ENCODE measurements at regions not wholly inside any gene's neighbourhood (a gene's known extent, or its start where the extent isn't known, plus 50 kb on each side); places are given as distances from the start of the nearest gene placed in this dataset.

DNA sequence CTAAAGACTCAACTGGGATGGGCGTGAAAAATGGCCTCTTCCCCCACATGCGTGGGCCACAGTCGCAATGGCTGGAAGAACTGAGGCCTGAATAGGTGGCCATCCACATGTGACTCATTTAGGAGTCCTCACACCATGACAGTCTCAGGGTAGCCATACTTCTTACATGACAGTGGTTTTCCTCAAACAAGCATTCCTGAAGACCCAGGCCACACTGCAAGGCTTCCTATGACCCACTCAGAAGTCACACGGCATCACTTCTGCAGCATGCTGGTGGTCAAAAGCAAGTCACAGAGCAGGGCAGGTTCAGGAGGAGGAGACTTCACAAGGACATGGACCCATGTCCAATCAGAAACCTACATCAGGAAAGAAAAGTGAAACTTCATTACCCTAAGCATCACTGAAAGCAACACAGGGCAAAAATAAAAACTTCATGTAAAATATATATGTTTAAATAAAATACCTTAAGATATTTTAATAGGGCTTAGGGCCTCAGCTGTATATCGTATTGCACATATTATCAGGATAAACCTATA lies 257.1 kb downstream of the OPA1 start:
- no peak for DNase-seq (ENCODE audit: low spot score)

DNA sequence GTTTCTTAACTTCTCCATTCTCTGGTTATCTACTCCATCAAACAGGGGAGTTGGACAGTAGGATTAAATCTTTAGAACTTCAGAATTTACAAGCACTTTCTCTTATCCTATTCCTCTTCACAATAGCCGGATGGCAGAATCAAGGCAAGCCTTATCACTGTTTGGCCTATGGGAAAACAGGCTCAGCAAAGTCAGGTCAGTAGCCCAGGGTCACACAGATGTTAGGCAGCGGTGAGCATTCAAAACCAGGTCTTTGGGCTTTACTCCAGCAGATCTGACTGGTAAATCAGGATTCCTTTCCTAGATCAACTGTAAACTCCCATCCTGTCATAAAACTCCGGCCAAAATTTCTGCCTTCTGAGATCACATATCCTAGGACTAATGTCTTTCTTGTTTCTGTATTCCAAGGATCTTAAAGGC lies 258.4 kb downstream of the OPA1 start:
- DNase-seq (ENCODE audit: low spot score), result no peak

DNA sequence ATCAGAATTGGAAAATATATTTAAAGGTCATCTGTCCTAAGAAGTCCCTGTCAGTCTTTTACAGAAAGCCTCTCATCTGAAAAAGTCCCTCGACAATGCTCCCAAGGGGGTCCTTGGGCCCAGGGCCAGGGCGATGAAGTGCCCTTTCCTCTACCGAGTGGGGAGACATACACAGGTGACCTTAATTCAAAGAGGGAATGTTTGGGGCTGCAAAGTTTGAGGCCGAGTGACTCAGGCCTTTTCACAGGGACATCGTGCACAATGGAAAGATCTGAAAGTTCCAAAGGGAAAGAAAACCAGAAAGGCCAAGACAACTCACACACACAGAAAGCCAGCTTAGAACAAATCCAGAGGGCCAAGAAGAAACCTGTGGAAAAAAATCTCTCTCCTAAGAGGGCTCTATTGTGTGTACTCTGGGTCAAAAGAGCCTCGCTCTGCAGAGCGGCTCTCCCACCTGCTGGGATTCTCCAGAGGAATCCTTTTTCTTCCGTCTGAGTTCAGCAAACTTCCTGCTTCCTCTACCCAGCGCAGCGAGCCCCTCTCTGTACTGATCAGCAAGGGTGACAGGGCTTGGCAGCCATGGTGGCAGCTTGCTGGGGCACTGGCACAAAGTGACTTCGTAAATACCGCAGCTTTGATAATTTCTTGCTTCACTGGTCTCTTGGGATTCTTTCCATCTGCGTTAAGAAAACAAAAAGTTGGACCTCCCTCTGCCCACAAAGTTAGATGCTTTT lies 259.1 kb downstream of the OPA1 start:
- no peak for DNase-seq (ENCODE audit: low spot score)

DNA sequence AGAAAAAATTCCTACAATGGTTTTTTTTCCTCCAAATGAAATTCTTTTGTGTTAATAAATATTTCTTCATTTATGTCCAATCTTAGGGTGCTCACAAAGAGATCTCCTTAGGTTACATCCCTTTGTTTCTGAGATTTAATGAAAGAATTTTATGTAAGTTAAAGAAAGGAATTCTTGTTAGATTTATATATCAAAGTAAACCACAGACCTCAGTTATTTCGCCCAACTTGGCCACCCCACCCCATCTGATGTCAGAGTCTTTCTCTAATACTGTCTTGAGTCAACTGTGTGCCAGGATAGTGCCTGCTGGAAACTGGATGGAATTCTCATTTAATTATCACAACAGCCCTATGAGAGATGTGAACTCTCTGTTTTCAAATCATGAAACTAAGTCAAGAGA lies 259.9 kb downstream of the OPA1 start:
- no peak for DNase-seq (ENCODE audit: low spot score)

DNA sequence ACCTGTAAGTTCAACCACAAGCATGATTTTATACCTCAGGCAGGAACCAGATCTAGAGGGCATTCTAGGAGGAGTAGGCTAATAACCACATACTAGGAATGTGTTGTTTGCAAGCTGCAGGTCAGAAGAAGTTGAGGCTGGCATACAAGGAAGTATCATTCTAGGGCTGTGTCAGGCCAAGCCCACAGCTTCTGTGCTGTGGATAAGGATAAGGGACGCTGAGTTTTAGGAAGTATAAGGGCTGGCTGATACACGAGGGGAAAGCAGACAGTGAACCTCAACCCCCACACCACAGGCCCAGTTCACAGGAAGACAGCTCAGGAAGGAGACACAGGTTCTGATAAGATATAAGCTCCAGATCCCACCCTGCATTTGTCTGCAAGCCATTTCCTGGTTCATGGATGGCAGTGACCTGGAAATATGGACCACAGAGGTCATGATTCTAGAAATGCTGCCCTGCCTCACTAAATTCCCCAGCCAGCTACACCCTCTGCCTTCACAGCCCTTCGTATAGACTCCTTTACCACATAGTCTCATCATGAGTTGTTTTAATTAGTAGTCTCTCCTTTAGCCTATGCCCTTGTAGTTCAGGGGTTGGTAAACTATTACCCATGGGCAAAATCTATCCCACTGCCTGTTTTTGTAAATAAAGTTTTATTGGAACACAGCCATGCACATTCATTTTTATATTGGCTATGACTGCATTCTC lies 260.7 kb downstream of the OPA1 start:
- DNase-seq (ENCODE audit: low spot score), result no peak

DNA sequence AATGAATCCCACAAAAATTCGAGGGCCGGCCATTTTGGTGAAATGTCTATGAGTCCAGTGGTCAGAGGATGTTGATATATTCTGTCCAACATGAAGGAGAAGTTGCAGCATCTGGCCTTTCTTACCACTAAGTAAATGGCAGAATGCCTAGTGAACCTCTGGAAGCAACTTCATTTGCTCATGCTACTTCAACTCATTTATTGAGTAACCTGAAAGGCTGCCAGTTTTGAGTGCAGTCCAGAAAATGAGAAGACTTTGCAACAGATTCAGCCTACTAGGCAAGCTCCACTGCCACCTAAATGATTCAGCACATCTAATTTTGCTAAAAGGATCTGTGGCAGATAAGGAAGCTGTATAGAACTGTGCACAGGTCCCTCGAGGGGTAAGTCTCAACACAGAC lies 265.0 kb downstream of the OPA1 start:
- no peak for DNase-seq (ENCODE audit: low spot score)

DNA sequence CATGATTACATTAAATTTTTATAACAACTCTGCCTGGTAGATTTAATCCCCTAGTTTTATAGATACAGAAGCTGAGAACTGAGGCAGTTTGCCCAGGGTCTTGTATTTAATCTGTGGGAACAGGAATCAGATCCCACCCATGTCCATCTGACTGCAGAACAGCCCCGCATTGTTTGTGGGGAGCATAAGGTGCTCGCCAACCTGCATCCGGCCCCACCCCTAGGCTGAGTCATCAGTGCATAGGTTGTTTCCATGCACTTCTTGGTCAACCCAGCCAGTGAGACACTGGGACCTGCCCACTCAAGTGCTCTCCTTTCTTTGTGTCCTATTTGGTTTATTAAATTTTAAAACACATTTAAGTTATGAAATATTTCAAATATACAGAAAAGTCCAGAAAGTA lies 266.2 kb downstream of the OPA1 start:
- DNase-seq (ENCODE audit: low spot score), result no peak

DNA sequence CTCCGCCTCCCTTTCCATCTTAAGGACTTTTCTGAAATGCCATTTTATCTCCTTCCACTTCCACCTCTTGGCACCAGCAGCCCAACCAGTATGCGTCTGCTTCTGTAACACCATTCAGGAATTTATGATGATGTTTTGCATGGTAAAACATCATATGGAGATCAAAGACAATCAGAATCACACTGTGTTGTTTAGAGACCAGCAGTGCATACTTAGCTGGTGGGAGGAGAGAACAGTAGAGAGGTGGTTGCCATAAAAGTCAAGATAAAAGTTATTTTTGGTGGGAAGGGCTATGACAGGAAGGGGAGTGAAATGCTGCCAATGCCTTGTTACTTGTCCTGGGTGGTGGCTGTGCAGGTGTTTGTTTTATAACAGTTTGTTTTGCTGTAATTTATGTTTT lies 268.0 kb downstream of the OPA1 start:
- DNase-seq (ENCODE audit: low spot score), result no peak

DNA sequence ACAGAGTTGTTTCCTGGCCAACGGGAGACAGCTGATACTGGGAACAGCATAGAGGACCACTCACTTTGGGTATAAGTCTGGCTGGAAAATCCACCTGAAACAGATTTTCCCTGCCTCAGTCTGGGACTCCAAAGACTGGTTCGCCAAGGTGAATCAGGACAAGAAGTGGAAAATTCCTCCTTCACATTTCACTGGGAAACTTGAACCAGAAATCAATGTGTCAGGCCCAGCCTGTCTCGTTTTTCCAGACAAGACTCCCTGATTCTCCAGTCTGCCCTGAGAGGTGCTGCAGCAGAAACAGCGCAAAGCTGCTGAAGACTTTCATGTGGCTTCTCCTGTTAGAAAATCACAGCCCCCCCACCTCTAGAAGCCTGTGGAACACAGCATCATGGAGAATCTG lies 269.8 kb downstream of the OPA1 start:
- no peak for DNase-seq (ENCODE audit: low spot score)

DNA sequence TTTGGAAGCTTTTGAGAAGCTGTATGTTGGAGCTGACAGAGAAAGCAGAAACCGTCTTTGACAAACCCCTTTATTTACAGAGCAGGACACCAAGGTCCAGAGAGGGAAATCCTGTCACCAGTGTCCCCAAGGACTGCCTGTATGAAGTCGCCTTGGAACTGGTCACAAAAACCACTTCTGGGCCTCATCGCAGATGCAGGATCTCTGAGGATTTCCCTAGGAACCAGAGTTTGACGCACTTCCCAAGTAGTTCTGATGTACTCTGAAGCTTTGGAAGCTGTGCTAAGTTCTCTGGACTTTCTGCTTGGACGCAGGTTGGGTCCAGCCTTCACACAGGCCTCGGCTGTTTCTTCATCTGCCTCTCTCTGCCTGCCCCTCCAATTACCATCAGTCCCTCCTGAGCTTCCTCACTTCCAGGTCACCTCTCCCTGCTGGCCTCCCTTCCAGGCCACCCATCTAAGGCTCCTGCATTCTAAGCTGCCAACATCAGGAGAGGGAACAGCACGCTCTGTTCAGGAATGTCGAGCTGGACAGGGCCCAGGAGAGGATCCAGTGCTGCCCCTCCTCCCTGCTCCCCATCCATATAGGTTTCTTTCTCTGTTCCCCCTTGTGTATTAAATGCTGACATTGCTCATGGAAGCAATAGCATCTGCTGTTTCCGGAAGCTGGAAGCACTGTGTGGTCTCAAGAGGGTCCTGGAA lies 270.8 kb downstream of the OPA1 start:
- no peak for DNase-seq (ENCODE audit: low spot score)

DNA sequence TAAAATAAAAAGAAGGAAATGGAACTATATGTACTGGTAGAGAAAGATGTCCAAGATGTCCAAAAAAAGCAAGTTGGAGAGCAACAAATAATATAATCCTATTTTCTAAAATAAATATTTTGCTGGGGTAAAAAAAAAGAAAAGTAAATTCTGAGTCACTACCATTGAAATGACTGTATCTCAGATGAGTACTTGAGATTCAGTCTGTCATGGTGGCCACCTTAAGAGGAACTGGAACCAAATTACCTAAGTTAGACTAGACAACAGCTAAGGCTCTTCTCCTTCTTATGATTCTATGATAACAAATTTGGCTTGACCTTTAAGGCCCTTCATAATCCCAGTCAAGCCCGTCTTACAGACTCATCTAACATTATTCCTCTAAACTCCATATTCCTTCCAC lies 270.6 kb upstream of the HES1 start:
- no peak for DNase-seq (ENCODE audit: low spot score)

DNA sequence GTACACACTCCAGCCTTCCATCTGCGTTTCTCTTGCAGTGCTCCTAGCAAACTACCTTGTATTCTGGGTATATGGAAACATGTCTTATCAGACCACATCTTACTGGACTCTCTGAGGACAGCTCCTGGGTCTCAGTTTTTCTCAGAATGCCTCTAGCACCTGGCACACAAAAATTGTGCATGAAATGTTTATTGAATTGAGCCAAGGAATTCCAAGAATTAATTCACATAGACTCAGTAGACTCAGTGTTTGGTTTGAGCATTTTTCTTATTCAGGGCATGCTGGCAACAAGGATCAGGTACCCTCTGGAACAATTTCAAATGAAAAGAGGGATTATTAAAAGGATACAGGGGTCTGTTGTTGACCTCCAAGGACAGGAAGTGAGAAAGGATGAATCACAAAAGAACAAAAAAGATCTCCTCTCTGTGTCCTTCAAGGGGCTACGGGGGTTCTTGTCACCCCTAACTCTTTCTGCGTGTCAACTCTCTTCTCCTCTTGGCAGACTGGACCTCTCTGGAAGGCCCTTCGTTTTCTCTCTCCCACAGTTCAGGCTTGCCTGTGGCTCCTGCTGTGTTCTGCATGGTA lies 270.0 kb upstream of the HES1 start:
- DNase-seq (ENCODE audit: low spot score), result no peak

DNA sequence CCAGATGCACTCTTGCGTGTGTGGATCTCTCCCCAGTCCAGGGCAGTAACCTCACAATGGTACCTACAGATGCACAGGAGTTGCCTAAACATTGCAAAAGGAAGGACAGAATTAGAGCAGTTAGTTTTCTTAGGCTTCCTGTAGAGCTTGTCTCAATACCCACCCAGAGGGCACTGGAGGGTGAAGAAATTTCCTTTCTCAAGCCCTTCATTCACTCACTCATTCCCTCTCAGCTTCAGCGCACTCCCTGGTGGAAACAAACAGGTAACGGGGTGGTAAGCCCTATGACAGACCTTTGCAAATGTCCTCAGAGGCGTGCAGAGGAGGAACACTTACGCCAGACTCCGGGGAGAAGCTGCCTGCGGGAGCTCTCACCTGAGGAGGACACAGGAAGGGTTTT lies 267.4 kb upstream of the HES1 start:
- no peak for DNase-seq (ENCODE audit: low spot score)

DNA sequence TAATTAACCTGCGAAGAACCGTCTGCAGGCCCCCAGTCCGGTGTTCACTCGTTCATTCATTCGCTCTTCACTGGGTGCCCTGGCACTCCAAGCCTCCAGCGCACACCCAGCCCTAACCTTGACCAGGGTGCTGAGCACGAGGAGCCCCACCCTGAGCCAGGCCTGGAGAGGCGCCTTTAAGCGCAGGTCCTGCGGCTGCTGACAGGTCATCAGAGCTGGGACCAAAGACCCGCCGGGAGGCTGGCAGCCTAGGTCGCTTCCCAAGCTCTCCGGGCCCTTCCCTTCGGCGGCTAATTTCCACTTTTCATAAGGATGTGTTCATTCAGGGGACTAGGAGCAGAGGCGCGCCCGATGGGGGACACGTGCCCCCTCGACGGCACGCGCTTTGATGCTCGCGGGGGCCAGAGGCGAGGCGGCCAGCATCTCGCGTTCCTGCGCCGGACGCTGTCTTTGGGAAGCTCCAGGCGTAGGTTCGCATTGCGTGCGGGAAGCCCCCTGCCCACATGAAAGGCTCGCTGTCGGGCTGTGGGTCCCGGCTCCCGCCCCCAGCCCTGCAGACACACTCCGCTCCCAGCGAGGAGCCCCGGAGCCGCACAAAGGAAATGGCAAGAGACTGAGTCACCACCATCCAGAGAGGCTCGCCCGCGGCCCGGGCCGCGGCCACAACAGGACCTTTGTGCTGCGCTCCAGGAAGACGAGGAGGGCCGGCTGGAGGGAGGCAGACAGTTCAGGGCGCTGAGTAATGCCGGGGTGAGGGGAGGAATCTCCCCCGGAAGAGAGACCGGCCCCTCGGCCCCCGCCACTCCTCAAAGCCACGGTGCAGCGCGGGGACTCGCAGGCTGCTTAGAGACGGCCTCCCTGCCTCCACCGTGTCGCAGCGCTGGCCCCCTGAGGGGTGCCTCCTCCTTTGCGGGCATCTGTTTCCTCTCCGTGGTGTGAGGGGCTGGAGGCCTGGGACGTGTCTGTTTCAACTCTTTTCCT lies 266.4 kb upstream of the HES1 start:
- no peak for DNase-seq (ENCODE audit: low spot score)

DNA sequence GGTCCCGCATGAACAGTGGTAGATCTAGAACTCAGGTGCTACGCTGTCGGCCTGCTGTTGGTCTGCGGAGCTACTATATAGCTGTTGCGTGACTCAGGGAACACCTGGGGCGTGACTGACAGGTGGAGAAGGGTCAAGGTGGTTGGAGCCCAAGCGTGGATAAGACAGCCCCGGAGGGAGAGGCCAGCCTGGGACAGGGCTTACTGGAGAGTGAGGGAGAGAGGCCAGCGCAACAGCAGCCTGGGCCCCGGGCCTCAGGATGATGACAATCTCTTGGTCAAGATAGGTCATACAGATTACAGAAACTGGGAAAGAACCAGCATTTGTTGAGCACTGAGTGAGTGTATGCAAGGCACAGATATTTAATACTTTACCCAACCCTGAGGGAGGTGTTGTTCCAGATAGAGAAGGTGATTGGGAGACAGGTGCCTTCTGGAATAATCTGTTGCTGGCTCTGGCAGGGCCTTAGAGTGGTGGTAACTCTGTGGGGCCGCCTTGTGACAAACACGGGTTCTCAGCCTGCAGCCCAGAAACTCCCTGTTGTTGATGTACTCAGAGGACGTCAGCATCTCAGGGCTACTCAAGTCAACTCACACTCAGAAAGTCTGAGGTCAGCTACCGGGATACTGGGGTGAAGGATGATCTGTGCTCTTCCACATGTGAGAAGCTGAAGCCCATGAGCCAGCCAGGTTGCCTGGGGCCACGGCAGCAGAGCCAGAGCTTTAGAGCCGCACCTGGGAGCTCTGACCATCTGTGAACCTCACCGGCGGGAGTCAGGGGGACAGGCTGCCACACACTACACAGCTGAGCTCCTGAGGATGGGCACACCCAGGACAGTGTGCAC lies 265.4 kb upstream of the HES1 start:
- DNase-seq (ENCODE audit: low spot score), result no peak

DNA sequence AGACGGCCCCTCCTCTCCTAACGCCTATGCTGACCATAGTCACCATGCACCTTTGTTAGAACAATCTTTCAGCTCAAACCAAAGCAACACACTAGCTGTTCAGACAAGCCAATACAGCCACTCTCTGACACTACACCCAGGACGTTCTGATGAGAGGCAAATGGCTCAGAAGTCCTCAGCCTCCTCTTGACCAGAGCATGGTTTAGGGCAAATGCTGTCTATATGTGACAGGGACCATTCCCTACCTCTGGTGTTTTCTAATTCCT lies 264.8 kb upstream of the HES1 start:
- DNase-seq (ENCODE audit: low spot score), result no peak

DNA sequence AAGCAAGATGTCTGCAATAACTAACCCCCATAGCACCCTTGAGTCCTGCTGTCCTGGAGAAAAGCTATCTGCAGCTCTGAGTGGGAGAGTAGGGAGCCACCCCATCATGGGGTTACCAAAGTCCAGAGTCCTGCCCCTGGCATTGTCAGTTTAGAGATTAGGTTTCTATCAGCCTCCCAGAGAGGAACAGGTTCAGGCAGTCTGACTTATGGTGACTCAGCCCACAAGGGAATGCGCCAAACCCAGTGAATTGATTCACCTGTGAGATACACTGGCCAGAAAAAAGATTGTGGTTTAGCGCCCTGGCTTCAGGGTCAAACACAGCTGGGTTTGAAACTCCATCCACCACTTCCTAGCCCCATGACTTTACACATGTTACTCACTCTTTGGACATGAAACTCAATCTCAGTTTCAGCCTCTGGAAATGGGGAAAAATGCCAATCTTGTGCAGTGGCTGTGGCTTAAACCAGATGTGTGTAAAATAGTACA lies 263.6 kb upstream of the HES1 start:
- no peak for DNase-seq (ENCODE audit: low spot score)

DNA sequence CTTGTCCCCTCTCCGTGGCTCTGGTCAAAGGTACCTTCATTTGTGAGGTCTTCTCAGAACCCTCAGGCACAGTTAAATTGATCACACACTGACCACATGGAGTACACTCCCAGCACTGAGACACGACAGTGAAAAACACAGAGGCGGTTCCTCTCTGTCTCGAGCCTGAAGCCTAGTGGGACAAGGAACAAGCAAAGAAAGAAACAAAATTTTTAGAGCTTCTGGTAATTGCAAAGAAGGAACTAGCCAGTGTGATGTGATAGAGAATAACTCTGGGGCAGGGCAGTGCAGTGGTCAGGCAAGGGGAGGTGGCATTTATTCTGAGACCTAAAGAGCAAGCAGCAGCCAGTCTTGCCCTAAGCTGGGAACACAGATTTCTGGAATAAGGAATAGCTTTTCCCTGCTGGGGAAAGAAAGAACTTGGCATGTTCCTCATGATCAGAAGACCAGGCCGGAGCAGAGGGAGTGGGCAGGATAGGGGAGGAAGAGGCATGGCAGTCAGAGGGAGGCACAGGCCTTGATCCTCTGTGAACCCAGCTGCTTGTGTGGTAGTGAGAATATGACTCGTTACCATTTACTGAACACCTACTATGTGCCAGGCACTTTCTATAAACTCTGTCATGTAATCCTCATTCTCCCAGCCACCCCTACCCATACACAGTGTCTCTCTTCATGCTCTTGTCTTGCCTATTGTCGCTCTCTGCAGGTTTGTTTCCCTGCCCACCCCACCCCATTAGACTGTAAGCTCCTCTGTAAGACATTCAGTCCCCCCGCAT lies 262.3 kb upstream of the HES1 start:
- DNase-seq (ENCODE audit: low spot score), result no peak

DNA sequence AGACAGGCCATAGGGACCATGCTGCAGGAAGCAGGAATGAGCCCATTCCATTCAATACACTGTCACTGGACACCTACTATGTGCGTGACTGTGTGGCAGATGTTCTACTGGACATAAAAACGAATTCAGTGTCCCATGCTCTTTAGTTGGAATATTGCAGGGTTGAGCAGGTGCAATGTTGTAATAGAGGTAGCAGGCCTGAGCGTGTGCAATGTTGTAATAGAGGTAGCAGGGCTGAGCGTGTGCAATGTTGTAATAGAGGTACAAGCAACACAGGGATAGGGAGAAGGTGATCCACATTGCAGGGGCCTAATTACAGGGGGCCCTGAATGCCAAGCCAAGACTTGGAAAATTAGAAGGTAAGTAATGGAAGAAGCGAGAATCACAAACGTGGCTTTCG lies 261.4 kb upstream of the HES1 start:
- no peak for DNase-seq (ENCODE audit: low spot score)

Measured in hematopoietic multipotent progenitor cell treated with erythropoietin and hydrocortisone succinate and interleukin-3 and kit ligand, for 15 days (in vitro differentiated cells).